Astrocyte of the cerebellum (primary cell): ENCODE measurements at regions not wholly inside any gene's neighbourhood (a gene's known extent, or its start where the extent isn't known, plus 50 kb on each side); places are given as distances from the start of the nearest gene placed in this dataset.

Experiments
- DNase-seq: peaks from one replicate; pipeline ENCODE4 v3.0.0-alpha.2; 2011; ENCODE audit warnings: low read depth
- H3K4me3 ChIP-seq: 2 replicates; pipeline ENCODE4 v1.5.1; 2011; ENCODE audit warnings: mild to moderate bottlenecking, low read depth, low read length, moderate library complexity
- CTCF ChIP-seq: IDR thresholded peaks from 2 replicates; pipeline ENCODE4 v1.5.1; 2012; ENCODE audit warnings: low read length, low read depth, moderate library complexity, mild to moderate bottlenecking; ENCODE audit errors: missing control alignments
- in situ Hi-C: cut with HindIII; loops from 2 replicates; pipeline ENCODE4 v1.10.0; 2017; ENCODE audit warnings: low sequenced_read_pairs

DNA sequence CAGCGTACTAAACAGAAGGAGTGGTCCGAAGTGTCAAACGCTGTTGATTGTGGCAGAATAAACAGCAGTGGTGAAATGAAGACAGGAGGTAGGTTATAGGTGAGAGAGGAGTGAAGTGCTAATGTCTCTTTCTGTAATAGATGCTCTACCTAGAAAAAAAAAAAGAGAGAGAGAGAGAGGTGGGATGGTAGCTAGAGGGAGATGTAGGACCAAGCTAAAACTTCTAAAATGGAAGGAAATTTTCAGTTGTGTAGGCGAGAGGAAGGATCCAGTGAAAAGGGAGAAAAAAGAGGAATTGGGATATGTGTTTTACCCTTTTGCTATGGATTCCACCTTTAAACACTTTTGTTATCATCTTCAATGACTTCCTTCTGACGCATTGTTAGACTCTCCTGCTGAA lies 126.5 kb upstream of the BMP2 start:
- in situ Hi-C loops = no loop called here
- no peak for DNase-seq
- TF ChIP-seq CTCF = no peak
- no peak overlapping the region for H3K4me3 ChIP-seq

DNA sequence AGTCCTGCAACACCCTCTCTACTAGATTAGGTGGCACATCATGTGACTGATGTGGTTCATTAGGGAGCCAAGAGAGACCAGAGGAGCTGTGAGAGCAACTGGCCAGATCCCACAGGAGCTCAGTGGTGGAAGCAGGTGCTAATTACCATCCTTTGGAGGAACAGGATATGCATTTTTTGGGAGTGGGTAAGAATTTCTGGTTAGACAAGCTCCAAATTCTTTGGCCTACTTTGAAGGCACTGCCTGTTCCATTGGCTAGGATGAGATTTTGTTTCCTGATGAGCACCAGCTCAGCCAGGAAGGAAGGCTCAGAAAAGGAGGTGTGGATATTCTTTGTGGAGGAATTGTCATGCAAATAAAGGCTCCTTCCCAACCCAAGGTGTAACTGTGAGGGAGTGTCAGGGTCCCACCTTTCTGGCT lies 130.3 kb upstream of the BMP2 start:
- DNase-seq = no peak
- no peak overlapping the region for H3K4me3 ChIP-seq
- TF ChIP-seq CTCF = no peak
- in situ Hi-C loops = no loop called here

- in situ Hi-C loops = no loop called here
- peak; percentile 59 for DNase-seq
- H3K4me3 ChIP-seq = no peak overlapping the region
- peak; percentile 69 for TF ChIP-seq CTCF
These were observed 131.0 kb upstream of the BMP2 start for GRCh38 chr20:6636209-6637159.

- in situ Hi-C loops = no loop called here
- no peak for TF ChIP-seq CTCF
- no peak overlapping the region for H3K4me3 ChIP-seq
- DNase-seq = no peak
These were observed 132.3 kb upstream of the BMP2 start for GRCh38 chr20:6635034-6635736.

GRCh38 chr20:6632187-6632586 lies 135.3 kb upstream of the BMP2 start:
- in situ Hi-C loops = no loop called here
- DNase-seq = peak; percentile 66
- H3K4me3 ChIP-seq = no peak overlapping the region
- no peak for TF ChIP-seq CTCF

- TF ChIP-seq CTCF = no peak
- no peak overlapping the region for H3K4me3 ChIP-seq
- no peak for DNase-seq
- in situ Hi-C loops = no loop called here
These were observed 137.0 kb upstream of the BMP2 start for GRCh38 chr20:6630514-6630913.
